GM13977 (cell line): ENCODE measurements at regions not wholly inside any gene's neighbourhood (a gene's known extent, or its start where the extent isn't known, plus 50 kb on each side); places are given as distances from the start of the nearest gene placed in this dataset.

Source experiments
- DNase-seq: peaks from one replicate; pipeline ENCODE4 v3.0.0; 2012; ENCODE audit warnings: low spot score
- CTCF ChIP-seq: IDR thresholded peaks from 2 replicates; pipeline ENCODE4 v1.5.1; 2012; ENCODE audit warnings: mild to moderate bottlenecking, control low read depth; ENCODE audit not compliant: insufficient read depth; ENCODE audit errors: extremely low read depth, missing control alignments
- in situ Hi-C: fragments of 300-500 bp; cut with MboI; formaldehyde crosslinking; loops from one replicate; pipeline ENCODE4 v1.12.0; 2022; ENCODE audit warnings: low sequenced_read_pairs, low pct_unique_long_range_greater_than_20kb, mixed read lengths, inconsistent platforms; ENCODE audit not compliant: unreplicated experiment

- in situ Hi-C loops: no loop called here
- no peak for TF ChIP-seq CTCF
Measured at GRCh38 chr9:21591221-21592062, 109.3 kb upstream of the IFNE start.

GRCh38 chr9:21592063-21592338 lies 109.9 kb upstream of the IFNE start:
- no peak for DNase-seq
- in situ Hi-C loops: no loop called here
- no peak for TF ChIP-seq CTCF

More at GRCh38 chr9:21591221-21592062, 109.3 kb upstream of the IFNE start:
- no peak for DNase-seq

GRCh38 chr9:21597284-21597683 lies 115.2 kb upstream of the IFNE start:
- no peak for TF ChIP-seq CTCF
- DNase-seq: no peak
- in situ Hi-C loops: no loop called here

GRCh38 chr9:21598749-21599148 lies 116.6 kb upstream of the IFNE start:
- DNase-seq: no peak
- in situ Hi-C loops: no loop called here
- TF ChIP-seq CTCF: no peak

GRCh38 chr9:21605489-21605931 lies 123.4 kb upstream of the IFNE start:
- DNase-seq: no peak
- TF ChIP-seq CTCF: no peak
- in situ Hi-C loops: no loop called here

- DNase-seq: no peak
- in situ Hi-C loops: no loop called here
- no peak for TF ChIP-seq CTCF
Measured at GRCh38 chr9:21607576-21607975, 125.5 kb upstream of the IFNE start.

- in situ Hi-C loops: no loop called here
- DNase-seq: no peak
- no peak for TF ChIP-seq CTCF
Measured at GRCh38 chr9:21608200-21608599, 126.1 kb upstream of the IFNE start.
